A673 (cell line): ENCODE measurements at regions not wholly inside any gene's neighbourhood (a gene's known extent, or its start where the extent isn't known, plus 50 kb on each side); places are given as distances from the start of the nearest gene placed in this dataset.

Experiments
- BruUV-seq: library from RNA; stranded (reverse); fragments of 400-500 nt; replicated peaks from 2 replicates; lab custom pipeline; 2021; lab: Mats Ljungman, UMichigan
- CTCF ChIA-PET: fragments of 300-600 bp; sonication (Branson Sonifier 250); formaldehyde crosslinking; loops from one replicate; lab custom pipeline; 2022; ENCODE audit warnings: antibody characterized with exemption; lab: Charles Lee
- POLR2A ChIA-PET: fragments of 300-600 bp; sonication (Branson Sonifier 250); formaldehyde crosslinking; loops from one replicate; lab custom pipeline; 2022; ENCODE audit warnings: antibody characterized with exemption; ENCODE audit not compliant: low non-redundant PET; lab: Charles Lee
- DNase-seq: peaks from one replicate; pipeline ENCODE4 v3.0.0-alpha.2; 2015; ENCODE audit warnings: low spot score
- H3K27ac ChIP-seq: fragments of 200-600 bp; sonication (generic); 2 replicates; pipeline ENCODE4 v1.5.1; 2016; ENCODE audit warnings: mixed run types, low read depth, mild to moderate bottlenecking, mixed read lengths, antibody characterized with exemption, low read length; ENCODE audit not compliant: poor library complexity, severe bottlenecking
- H3K27me3 ChIP-seq: fragments of 200-600 bp; sonication (generic); replicated peaks from 2 replicates; pipeline ENCODE4 v1.6.1; 2017; ENCODE audit warnings: mixed run types, low read depth, mild to moderate bottlenecking, mixed read lengths, antibody characterized with exemption, low read length; ENCODE audit not compliant: insufficient read depth, poor library complexity
- H3K36me3 ChIP-seq: fragments of 200-600 bp; sonication (generic); 2 replicates; pipeline ENCODE4 v1.6.1; 2016; ENCODE audit warnings: mixed run types, mild to moderate bottlenecking, mixed read lengths, antibody characterized with exemption, low read length; ENCODE audit not compliant: insufficient read depth, poor library complexity, severe bottlenecking
- H3K4me1 ChIP-seq: fragments of 200-600 bp; sonication (generic); 2 replicates; pipeline ENCODE4 v1.6.1; 2017; ENCODE audit warnings: mixed run types, mild to moderate bottlenecking, mixed read lengths, antibody characterized with exemption, low read length; ENCODE audit not compliant: insufficient read depth, poor library complexity, severe bottlenecking
- H3K4me3 ChIP-seq: fragments of 200-600 bp; sonication (generic); 2 replicates; pipeline ENCODE4 v1.5.1; 2016; ENCODE audit warnings: low read depth, mixed run types, mild to moderate bottlenecking, mixed read lengths, low read length; ENCODE audit not compliant: poor library complexity, severe bottlenecking
- H3K9me3 ChIP-seq: fragments of 200-600 bp; sonication (generic); 2 replicates; pipeline ENCODE4 v1.6.1; 2016; ENCODE audit warnings: mixed run types, low read depth, mild to moderate bottlenecking, mixed read lengths, antibody characterized with exemption, low read length; ENCODE audit not compliant: poor library complexity, severe bottlenecking
- CTCF ChIP-seq: fragments of 300-800, 200-600 bp; sonication (generic); conservative IDR thresholded peaks from 2 replicates; pipeline ENCODE4 v1.5.1; 2017; ENCODE audit warnings: low read depth, mild to moderate bottlenecking, antibody characterized with exemption, low read length, moderate library complexity, mixed read lengths
- EZH2 ChIP-seq: fragments of 200-600 bp; sonication (generic); IDR thresholded peaks from 2 replicates; pipeline ENCODE4 v1.6.1; 2017; ENCODE audit warnings: borderline replicate concordance, low read depth, mild to moderate bottlenecking, mixed read lengths, antibody characterized with exemption, low read length; ENCODE audit not compliant: poor library complexity, severe bottlenecking
- intact Hi-C: fragments of 100-400 bp; cut with micrococcal nuclease; formaldehyde crosslinking; loops from one replicate; pipeline ENCODE4 v1.10.0; 2022; ENCODE audit not compliant: unreplicated experiment

- no peaks in the 10 kb centered on the region for H3K27me3 ChIP-seq
- H3K9me3 ChIP-seq: no peaks in the 10 kb centered on the region
- no peaks in the 10 kb centered on the region for H3K36me3 ChIP-seq
- no peak for DNase-seq
- H3K27ac ChIP-seq: no peak overlapping the region
- ChIA-PET CTCF (no interaction called here), POLR2A (no interaction called here)
- no peaks in the 10 kb centered on the region for H3K4me1 ChIP-seq
- intact Hi-C loops: no loop called here
- no peak overlapping the region for H3K4me3 ChIP-seq
- no peak for TF ChIP-seq CTCF
- TF ChIP-seq EZH2: no peak
- no TSS peak for BruUV-seq
Measured at GRCh38 chr21:15408089-15408488, 321.7 kb upstream of the USP25 start.

GRCh38 chr21:15409031-15409430, 320.8 kb upstream of the USP25 start:
- no peaks in the 10 kb centered on the region for H3K36me3 ChIP-seq
- no peak for DNase-seq
- intact Hi-C loops: no loop called here
- no peak overlapping the region for H3K27ac ChIP-seq
- no peaks in the 10 kb centered on the region for H3K4me1 ChIP-seq
- H3K9me3 ChIP-seq: no peaks in the 10 kb centered on the region
- no TSS peak for BruUV-seq
- no peaks in the 10 kb centered on the region for H3K27me3 ChIP-seq
- CTCF ChIA-PET: no interaction called here
- POLR2A ChIA-PET: no interaction called here
- no peak overlapping the region for H3K4me3 ChIP-seq
- TF ChIP-seq EZH2: no peak
- TF ChIP-seq CTCF: no peak

GRCh38 chr21:15410853-15411252, 318.9 kb upstream of the USP25 start:
- no TSS peak for BruUV-seq

More at GRCh38 chr21:15410853-15411252, 318.9 kb upstream of the USP25 start:
- Histone ChIP-seq H3K27ac (no peak overlapping the region), H3K27me3 (no peaks in the 10 kb centered on the region), H3K4me3 (no peak overlapping the region), H3K9me3 (no peaks in the 10 kb centered on the region), H3K4me1 (no peaks in the 10 kb centered on the region), H3K36me3 (no peaks in the 10 kb centered on the region)
- TF ChIP-seq CTCF: no peak
- no peak for TF ChIP-seq EZH2
- intact Hi-C loops: no loop called here
- CTCF ChIA-PET: no interaction called here
- POLR2A ChIA-PET: no interaction called here
- no peak for DNase-seq
